ENCODE measurements at regions not wholly inside any gene's neighbourhood (a gene's known extent, or its start where the extent isn't known, plus 50 kb on each side); places are given as distances from the start of the nearest gene placed in this dataset.

DNA sequence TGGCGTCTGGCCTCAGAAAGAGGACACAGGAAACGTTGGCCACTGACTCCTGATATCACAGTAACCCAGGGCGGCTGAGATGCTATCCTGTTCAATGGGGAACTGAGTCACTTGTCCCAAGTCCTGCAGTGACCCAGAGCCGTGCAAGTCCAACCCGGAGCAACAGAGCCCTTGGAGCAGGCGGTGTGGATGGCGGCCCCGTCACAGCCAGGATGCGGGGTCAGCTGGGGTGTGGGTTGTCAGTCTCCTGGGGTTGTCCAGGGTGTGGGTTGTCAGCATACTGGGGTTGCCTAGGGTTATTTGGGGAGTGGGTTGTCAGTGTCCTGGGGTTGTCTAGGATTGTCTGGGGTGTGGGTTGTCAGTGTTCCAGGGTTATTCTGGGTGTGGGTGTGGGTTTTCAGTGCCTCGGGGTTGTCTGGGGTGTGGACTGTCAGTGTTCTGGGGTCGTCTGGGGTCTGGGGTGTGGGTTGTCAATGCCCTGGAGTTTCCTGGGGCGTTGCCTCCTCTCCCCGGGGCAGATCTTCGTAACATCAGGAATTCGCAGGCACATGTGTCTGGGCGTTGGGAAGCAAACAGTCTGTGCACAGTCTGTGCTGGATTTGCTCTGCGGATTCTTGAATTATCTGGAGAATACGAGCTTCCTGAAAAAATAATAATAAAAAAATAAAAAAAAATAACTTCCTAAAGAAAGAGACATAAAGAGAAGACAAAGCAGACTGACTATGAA is 257.5 kb downstream of the PARP8 start:
- no peak for TF ChIP-seq GATA3 (IDR thresholded peaks at IDR 0.05; ENCODE audit: low read depth, low read length)
- no peak for TF ChIP-seq GATA2 (IDR thresholded peaks at IDR 0.05; ENCODE audit: low read depth, low read length)

Measured in SH-SY5Y (cell line).